D721Med (cell line): ENCODE measurements at regions not wholly inside any gene's neighbourhood (a gene's known extent, or its start where the extent isn't known, plus 50 kb on each side); places are given as distances from the start of the nearest gene placed in this dataset.
"Not testable (repeated sequence)": the region's sequence is repeated elsewhere in the genome, so short reads cannot be mapped to it uniquely, and the experiment has no call there.

Experiments
- DNase-seq: peaks from one replicate; pipeline ENCODE4 v3.0.0; 2011; ENCODE audit warnings: low spot score; ENCODE audit not compliant: insufficient read length
- FAIRE-seq: peaks from 2 replicates; lab custom pipeline; 2011; peaks lifted over from hg19 to GRCh38; lab: Jason Lieb, UNC
- TF ChIP-seq, protein P1 (sequence below): IDR thresholded peaks from 2 replicates; pipeline ENCODE4 v1.5.1; 2012; ENCODE audit warnings: mild to moderate bottlenecking, control low read depth; ENCODE audit not compliant: insufficient read depth; ENCODE audit errors: missing control alignments

- TF ChIP-seq, protein P1, sequence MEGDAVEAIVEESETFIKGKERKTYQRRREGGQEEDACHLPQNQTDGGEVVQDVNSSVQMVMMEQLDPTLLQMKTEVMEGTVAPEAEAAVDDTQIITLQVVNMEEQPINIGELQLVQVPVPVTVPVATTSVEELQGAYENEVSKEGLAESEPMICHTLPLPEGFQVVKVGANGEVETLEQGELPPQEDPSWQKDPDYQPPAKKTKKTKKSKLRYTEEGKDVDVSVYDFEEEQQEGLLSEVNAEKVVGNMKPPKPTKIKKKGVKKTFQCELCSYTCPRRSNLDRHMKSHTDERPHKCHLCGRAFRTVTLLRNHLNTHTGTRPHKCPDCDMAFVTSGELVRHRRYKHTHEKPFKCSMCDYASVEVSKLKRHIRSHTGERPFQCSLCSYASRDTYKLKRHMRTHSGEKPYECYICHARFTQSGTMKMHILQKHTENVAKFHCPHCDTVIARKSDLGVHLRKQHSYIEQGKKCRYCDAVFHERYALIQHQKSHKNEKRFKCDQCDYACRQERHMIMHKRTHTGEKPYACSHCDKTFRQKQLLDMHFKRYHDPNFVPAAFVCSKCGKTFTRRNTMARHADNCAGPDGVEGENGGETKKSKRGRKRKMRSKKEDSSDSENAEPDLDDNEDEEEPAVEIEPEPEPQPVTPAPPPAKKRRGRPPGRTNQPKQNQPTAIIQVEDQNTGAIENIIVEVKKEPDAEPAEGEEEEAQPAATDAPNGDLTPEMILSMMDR, result no peak
- no peak for FAIRE-seq
These were observed 127.7 kb downstream of the CRYBB2 start for GRCh38 chr22:25346859-25347751.

GRCh38 chr22:25347752-25348102 lies 128.3 kb downstream of the CRYBB2 start:
- no peak for FAIRE-seq
- TF ChIP-seq, protein P1, result no peak
- DNase-seq, result no peak

More at GRCh38 chr22:25346859-25347751, 127.7 kb downstream of the CRYBB2 start:
- no peak for DNase-seq

DNA sequence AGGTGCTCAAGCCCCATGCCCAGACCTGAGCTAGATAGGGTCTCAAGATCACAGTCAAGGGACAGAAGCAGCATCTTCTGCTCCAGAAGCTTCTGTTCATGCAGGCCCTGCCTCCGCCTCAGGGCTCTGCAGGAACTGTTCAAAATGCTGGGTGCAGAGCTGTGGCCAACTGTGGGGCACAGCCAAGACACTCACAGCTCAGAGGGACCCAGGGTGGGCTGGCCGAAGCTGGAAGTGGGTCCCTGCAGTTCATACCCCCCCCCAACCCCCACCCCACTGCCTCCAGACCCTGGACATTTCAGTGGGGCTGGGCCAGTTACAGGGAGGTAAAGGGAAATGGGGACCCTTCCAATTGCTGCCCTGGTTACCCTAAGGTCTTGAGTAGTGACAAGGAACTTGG lies 129.0 kb downstream of the CRYBB2 start:
- FAIRE-seq (no peak), DNase-seq (no peak)
- TF ChIP-seq, protein P1, result no peak

DNA sequence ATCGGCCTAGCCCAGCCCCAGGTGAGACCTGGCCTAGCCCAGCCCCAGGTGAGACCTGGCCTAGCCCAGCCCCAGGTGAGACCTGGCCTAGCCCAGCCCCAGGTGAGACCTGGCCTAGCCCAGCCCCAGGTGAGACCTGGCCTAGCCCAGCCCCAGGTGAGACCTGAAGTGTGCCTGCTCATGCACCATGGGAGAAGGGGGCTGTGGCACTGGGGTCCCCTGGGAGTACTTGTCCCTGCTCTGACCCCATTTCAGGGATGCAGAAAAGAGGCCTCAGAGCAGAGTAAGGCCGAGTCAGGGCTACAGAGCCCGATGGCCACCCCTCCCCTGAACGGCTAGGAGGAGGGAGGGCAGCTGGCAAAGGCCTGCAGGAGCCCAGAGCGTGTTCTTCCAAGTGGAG lies 129.6 kb downstream of the CRYBB2 start:
- FAIRE-seq, DNase-seq: not testable (repeated sequence)

DNA sequence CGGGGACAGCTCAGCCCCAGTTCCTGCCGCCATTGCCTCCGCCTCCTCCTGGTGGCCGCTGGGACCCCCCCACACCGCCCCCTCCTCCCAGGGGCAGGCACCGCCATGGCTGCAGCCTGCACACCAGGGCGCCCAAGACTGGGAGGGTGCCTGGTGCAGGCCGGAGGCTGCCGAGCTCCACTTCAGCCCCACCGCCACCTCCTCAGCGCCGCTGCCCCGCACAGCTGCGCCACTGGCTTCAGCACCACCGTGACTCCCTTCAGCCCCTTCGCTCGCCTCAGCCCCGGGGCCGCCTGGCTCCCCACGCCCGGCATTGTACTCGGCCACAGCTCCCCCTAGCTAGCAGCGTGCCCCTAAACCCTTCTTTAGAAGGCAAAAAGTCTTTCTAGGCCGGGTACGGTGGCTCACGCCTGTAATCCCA lies 131.1 kb downstream of the CRYBB2 start:
- FAIRE-seq (no peak), DNase-seq (no peak)
- TF ChIP-seq, protein P1, result no peak

GRCh38 chr22:25351631-25352293 lies 132.3 kb downstream of the CRYBB2 start:
- DNase-seq, result no peak
- FAIRE-seq, result no peak
- TF ChIP-seq, protein P1, result no peak

- TF ChIP-seq, protein P1, result no peak
- no peak for FAIRE-seq
- DNase-seq, result no peak
These were observed 132.8 kb downstream of the CRYBB2 start for GRCh38 chr22:25352294-25352680.
